HCT116 (cell line): ENCODE measurements at regions not wholly inside any gene's neighbourhood (a gene's known extent, or its start where the extent isn't known, plus 50 kb on each side); places are given as distances from the start of the nearest gene placed in this dataset.

Source experiments
- ATAC-seq: fragments of 200-7000 bp; cut with Tn5 transposase; 2 replicates; pipeline ENCODE4 v1.9.1; 2020; ENCODE audit warnings: mild to moderate bottlenecking, moderate library complexity
- BruUV-seq: library from RNA; stranded (reverse); fragments of 400-500 nt; replicated peaks from 2 replicates; lab custom pipeline; 2021; lab: Mats Ljungman, UMichigan
- CTCF ChIA-PET: fragments of 300-600 bp; sonication (Branson Sonifier 250); formaldehyde crosslinking; loops from one replicate; lab custom pipeline; 2021; ENCODE audit warnings: antibody characterized with exemption; lab: Charles Lee
- POLR2A ChIA-PET: fragments of 300-600, 350-600 bp; sonication (Branson Sonifier 250); formaldehyde crosslinking; loops from one replicate; lab custom pipeline; 2021; ENCODE audit warnings: antibody characterized with exemption; lab: Charles Lee
- RAD21 ChIA-PET, 2 experiments: fragments of 300-600 bp; sonication (Branson Sonifier 250); formaldehyde crosslinking; loops; one replicate each; lab custom pipeline; 2023; ENCODE audit warnings: low total read pairs in 2 of 2; ENCODE audit not compliant: uncharacterized antibody in 2 of 2, unreplicated experiment in 2 of 2, low non-redundant PET in 1 of 2; lab: Charles Lee
- DNase-seq: peaks from one replicate; pipeline ENCODE4 v3.0.0-alpha.2; 2010; ENCODE audit warnings: low read depth, low spot score
- H2AFZ ChIP-seq: fragments of 200-600 bp; shearing (Covaris generic), sonication (generic); 2 replicates; pipeline ENCODE4 v1.6.1; 2017; ENCODE audit warnings: low read depth, mixed run types, mixed read lengths, antibody characterized with exemption, low read length; ENCODE audit not compliant: poor library complexity, severe bottlenecking
- H3K27ac ChIP-seq: 2 replicates; pipeline ENCODE4 v1.5.1; 2012; ENCODE audit warnings: low read depth, low read length
- H3K27me3 ChIP-seq: fragments of 200-600 bp; sonication (generic); 2 replicates; pipeline ENCODE4 v1.6.1; 2016; ENCODE audit warnings: mixed run types, low read length, mixed read lengths; ENCODE audit not compliant: insufficient read depth
- H3K36me3 ChIP-seq, 2 experiments: fragments of 200-500 bp in 1 of 2; fragments of 200-600 bp in 1 of 2; sonication (Bioruptor generic) in 1 of 2; sonication (generic) in 1 of 2; 2 replicates each; pipeline versions ENCODE4 v1.5.1 to v1.6.1; 2014 to 2016; ENCODE audit warnings: low read length in 2 of 2, inconsistent platforms in 1 of 2, mixed read lengths in 1 of 2, mixed run types in 1 of 2; ENCODE audit not compliant: insufficient read depth in 2 of 2, control insufficient read depth in 1 of 2
- H3K4me1 ChIP-seq, 2 experiments: fragments of 200-600 bp in 1 of 2; sonication (generic) in 1 of 2; 2 replicates each; pipeline versions ENCODE4 v1.5.1 to v1.6.1; 2012 to 2017; ENCODE audit warnings: low read length in 2 of 2, inconsistent platforms in 1 of 2, mild to moderate bottlenecking in 1 of 2, mixed read lengths in 1 of 2, mixed run types in 1 of 2, moderate library complexity in 1 of 2; ENCODE audit not compliant: insufficient read depth in 2 of 2, control insufficient read depth in 1 of 2
- H3K4me2 ChIP-seq: fragments of 200-600 bp; sonication (generic); 2 replicates; pipeline ENCODE4 v1.6.1; 2017; ENCODE audit warnings: mixed run types, low read length, mixed read lengths
- H3K4me3 ChIP-seq, 2 experiments: fragments of 200-600 bp in 1 of 2; sonication (generic) in 1 of 2; replicated peaks in 1 of 2; 2 replicates each; pipeline ENCODE4 v1.5.1; 2011 to 2016; ENCODE audit warnings: low read length in 2 of 2, control low read depth in 1 of 2, low read depth in 1 of 2, mild to moderate bottlenecking in 1 of 2, mixed read lengths in 1 of 2, mixed run types in 1 of 2
- H3K79me2 ChIP-seq: fragments of 200-600 bp; sonication (generic); 2 replicates; pipeline ENCODE4 v1.6.1; 2017; ENCODE audit warnings: mild to moderate bottlenecking, mixed run types, low read length, moderate library complexity, mixed read lengths; ENCODE audit not compliant: insufficient read depth
- H3K9ac ChIP-seq: fragments of 200-600 bp; sonication (generic); 2 replicates; pipeline ENCODE4 v1.6.1; 2016; ENCODE audit warnings: low read length, mixed read lengths
- H3K9me2 ChIP-seq: fragments of 200-600 bp; sonication (generic), shearing (Covaris generic); 2 replicates; pipeline ENCODE4 v1.6.1; 2017; ENCODE audit warnings: mixed run types, mild to moderate bottlenecking, moderate library complexity; ENCODE audit not compliant: insufficient read depth
- H3K9me3 ChIP-seq, 2 experiments: fragments of 200-500 bp in 1 of 2; fragments of 200-600 bp in 1 of 2; sonication (Bioruptor generic) in 1 of 2; sonication (generic) in 1 of 2; 2 replicates each; pipeline ENCODE4 v1.6.1; 2014 to 2017; ENCODE audit warnings: low read length in 2 of 2, mixed read lengths in 2 of 2, inconsistent platforms in 1 of 2, low read depth in 1 of 2, mild to moderate bottlenecking in 1 of 2, mixed run types in 1 of 2, moderate library complexity in 1 of 2; ENCODE audit not compliant: control insufficient read depth in 1 of 2, insufficient read depth in 1 of 2
- H4K20me1 ChIP-seq: fragments of 200-600 bp; sonication (generic), shearing (Covaris generic); 2 replicates; pipeline ENCODE4 v1.6.1; 2017; ENCODE audit warnings: mixed run types, mild to moderate bottlenecking, moderate library complexity; ENCODE audit not compliant: insufficient read depth
- ATF3 ChIP-seq: IDR thresholded peaks from 2 replicates; pipeline ENCODE4 v1.6.1; 2012
- CBX3 ChIP-seq: IDR thresholded peaks from 2 replicates; pipeline ENCODE4 v1.6.1; 2012; ENCODE audit warnings: low read depth
- CEBPB ChIP-seq: IDR thresholded peaks from 2 replicates; pipeline ENCODE4 v1.6.1; 2012; ENCODE audit warnings: low read depth
- EGR1 ChIP-seq: IDR thresholded peaks from 2 replicates; pipeline ENCODE4 v1.6.1; 2012; ENCODE audit warnings: low read depth
- ELF1 ChIP-seq: IDR thresholded peaks from 2 replicates; pipeline ENCODE4 v1.6.1; 2012; ENCODE audit warnings: low read depth, borderline replicate concordance
- EZH2 ChIP-seq: fragments of 200-600 bp; sonication (generic); IDR thresholded peaks from 2 replicates; pipeline ENCODE4 v1.6.1; 2017; ENCODE audit warnings: antibody characterized with exemption, mixed run types
- EZH2phosphoT487 ChIP-seq: fragments of 200-600 bp; IDR thresholded peaks from 2 replicates; pipeline ENCODE4 v1.6.1; 2018; ENCODE audit warnings: antibody characterized with exemption, borderline replicate concordance
- FOSL1 ChIP-seq: IDR thresholded peaks from 2 replicates; pipeline ENCODE4 v1.6.1; 2012; ENCODE audit warnings: low read depth
- POLR2A ChIP-seq: IDR thresholded peaks from 2 replicates; pipeline ENCODE4 v1.7.0; 2011; ENCODE audit warnings: borderline replicate concordance; ENCODE audit not compliant: insufficient read depth, insufficient read length; ENCODE audit errors: extremely low read depth
- POLR2AphosphoS5 ChIP-seq: IDR thresholded peaks from 2 replicates; pipeline ENCODE4 v1.6.1; 2011; ENCODE audit warnings: mild to moderate bottlenecking, low read depth, low read length, moderate library complexity
- SIN3A ChIP-seq: IDR thresholded peaks from 2 replicates; pipeline ENCODE4 v1.6.1; 2012; ENCODE audit warnings: low read depth
- SP1 ChIP-seq: IDR thresholded peaks from 2 replicates; pipeline ENCODE4 v1.6.1; 2012; ENCODE audit warnings: low read depth
- SRF ChIP-seq: IDR thresholded peaks from 2 replicates; pipeline ENCODE4 v1.6.1; 2012; ENCODE audit warnings: low read depth
- YY1 ChIP-seq: IDR thresholded peaks from 2 replicates; pipeline ENCODE4 v1.6.1; 2011; ENCODE audit warnings: low read length, low read depth, moderate library complexity, mild to moderate bottlenecking; ENCODE audit not compliant: insufficient replicate concordance; ENCODE audit errors: extremely low read depth
- ZFX ChIP-seq: fragments of 450-650 bp; IDR thresholded peaks from 2 replicates; pipeline ENCODE4 v1.6.1; 2017
- intact Hi-C: fragments of 100-400 bp; cut with micrococcal nuclease; formaldehyde crosslinking; loops from 2 replicates; pipeline ENCODE4 v1.10.0; 2022
- TF ChIP-seq, protein P1 (sequence below): IDR thresholded peaks from 2 replicates; pipeline ENCODE4 v1.6.1; 2012
- TF ChIP-seq, protein P2 (sequence below), 3 experiments: fragments of 200-600 bp in 1 of 3; sonication (generic) in 1 of 3; IDR thresholded peaks in 2 of 3; conservative IDR thresholded peaks in 1 of 3; 2 replicates each; pipeline ENCODE4 v1.5.1; 2012 to 2017; ENCODE audit warnings: low read depth in 2 of 3, low read length in 2 of 3, antibody characterized with exemption in 1 of 3, borderline replicate concordance in 1 of 3, control low read depth in 1 of 3, mild to moderate bottlenecking in 1 of 3, mixed read lengths in 1 of 3, mixed run types in 1 of 3, moderate library complexity in 1 of 3; ENCODE audit not compliant: insufficient read depth in 1 of 3
- TF ChIP-seq, protein P3 (sequence below): IDR thresholded peaks from 2 replicates; pipeline ENCODE4 v1.6.1; 2012; ENCODE audit warnings: low read depth

DNA sequence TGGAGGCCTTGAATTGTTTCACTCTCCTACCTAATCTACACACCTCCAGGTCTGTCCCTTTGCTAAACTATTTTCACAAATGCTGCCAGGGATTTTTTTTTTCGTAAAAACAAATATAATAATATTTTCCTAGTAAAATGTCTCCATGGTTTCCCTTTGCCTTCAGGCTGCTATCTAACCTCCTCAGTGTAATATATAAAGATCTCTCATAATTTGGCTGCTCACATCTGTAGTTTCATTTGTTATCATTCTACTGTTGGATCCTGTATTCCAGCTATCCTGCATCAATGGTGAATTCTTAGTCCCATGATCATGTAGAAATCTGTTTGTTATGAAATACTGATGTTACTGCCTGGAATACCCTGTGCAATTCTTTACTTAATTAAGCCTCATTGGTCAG is 211.9 kb upstream of the CHRM2 start:
- no peaks in the 10 kb centered on the region for H3K4me1 ChIP-seq
- TF ChIP-seq, protein P1, sequence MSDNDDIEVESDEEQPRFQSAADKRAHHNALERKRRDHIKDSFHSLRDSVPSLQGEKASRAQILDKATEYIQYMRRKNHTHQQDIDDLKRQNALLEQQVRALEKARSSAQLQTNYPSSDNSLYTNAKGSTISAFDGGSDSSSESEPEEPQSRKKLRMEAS, result no peak
- no peak for TF ChIP-seq ELF1
- TF ChIP-seq EZH2phosphoT487, result no peak
- no peak overlapping the region for H2AFZ ChIP-seq
- BruUV-seq, result no TSS peak
- H3K9ac ChIP-seq, result no peak overlapping the region
- H3K9me3 ChIP-seq, result peaks cover 2 to 5% of the 10 kb centered on the region in 2 experiments; a peak in 2 of 4 replicates
- no peaks in the 10 kb centered on the region for H3K27me3 ChIP-seq
- H3K79me2 ChIP-seq, result no peaks in the 10 kb centered on the region
- H3K9me2 ChIP-seq, result no peaks in the 10 kb centered on the region
- H3K4me2 ChIP-seq, result no peak overlapping the region
- ATAC-seq, result no peak
- ChIA-PET CTCF (no interaction called here), RAD21 (no interaction called here), POLR2A (no interaction called here)
- intact Hi-C loops, result no loop called here
- no peaks in the 10 kb centered on the region for H3K36me3 ChIP-seq
- no peak for DNase-seq
- H4K20me1 ChIP-seq, result no peaks in the 10 kb centered on the region
- no peak overlapping the region for H3K4me3 ChIP-seq
- no peak overlapping the region for H3K27ac ChIP-seq

GRCh38 chr7:136655414-136655813 is 213.0 kb upstream of the CHRM2 start:
- no peaks in the 10 kb centered on the region for H3K79me2 ChIP-seq
- H3K27ac ChIP-seq, result no peak overlapping the region
- POLR2A ChIA-PET, result no interaction called here
- no peaks in the 10 kb centered on the region for H3K36me3 ChIP-seq
- no TSS peak for BruUV-seq
- H2AFZ ChIP-seq, result no peak overlapping the region
- no peaks in the 10 kb centered on the region for H3K27me3 ChIP-seq
- no peak overlapping the region for H3K4me2 ChIP-seq
- ATAC-seq (no peak), DNase-seq (no peak)
- H4K20me1 ChIP-seq, result no peaks in the 10 kb centered on the region
- no peaks in the 10 kb centered on the region for H3K9me2 ChIP-seq
- H3K9ac ChIP-seq, result no peak overlapping the region
- H3K9me3 ChIP-seq, result peaks cover 3 to 5% of the 10 kb centered on the region in 2 experiments; a peak in 2 of 4 replicates
- H3K4me3 ChIP-seq, result no peak overlapping the region
- no peaks in the 10 kb centered on the region for H3K4me1 ChIP-seq
- CTCF ChIA-PET, result no interaction called here
- intact Hi-C loops, result no loop called here
- RAD21 ChIA-PET, result no interaction called here
- TF ChIP-seq SRF, result no peak
- no peak for TF ChIP-seq CEBPB
- TF ChIP-seq, protein P2, sequence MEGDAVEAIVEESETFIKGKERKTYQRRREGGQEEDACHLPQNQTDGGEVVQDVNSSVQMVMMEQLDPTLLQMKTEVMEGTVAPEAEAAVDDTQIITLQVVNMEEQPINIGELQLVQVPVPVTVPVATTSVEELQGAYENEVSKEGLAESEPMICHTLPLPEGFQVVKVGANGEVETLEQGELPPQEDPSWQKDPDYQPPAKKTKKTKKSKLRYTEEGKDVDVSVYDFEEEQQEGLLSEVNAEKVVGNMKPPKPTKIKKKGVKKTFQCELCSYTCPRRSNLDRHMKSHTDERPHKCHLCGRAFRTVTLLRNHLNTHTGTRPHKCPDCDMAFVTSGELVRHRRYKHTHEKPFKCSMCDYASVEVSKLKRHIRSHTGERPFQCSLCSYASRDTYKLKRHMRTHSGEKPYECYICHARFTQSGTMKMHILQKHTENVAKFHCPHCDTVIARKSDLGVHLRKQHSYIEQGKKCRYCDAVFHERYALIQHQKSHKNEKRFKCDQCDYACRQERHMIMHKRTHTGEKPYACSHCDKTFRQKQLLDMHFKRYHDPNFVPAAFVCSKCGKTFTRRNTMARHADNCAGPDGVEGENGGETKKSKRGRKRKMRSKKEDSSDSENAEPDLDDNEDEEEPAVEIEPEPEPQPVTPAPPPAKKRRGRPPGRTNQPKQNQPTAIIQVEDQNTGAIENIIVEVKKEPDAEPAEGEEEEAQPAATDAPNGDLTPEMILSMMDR (IDR thresholded peaks at IDR 0.05 in 2 of 3, conservative IDR thresholded peaks at IDR 0.05 in 1 of 3; ENCODE audit: borderline replicate concordance in 1 of 3, insufficient read depth in 1 of 3, low read depth in 2 of 3, low read length in 2 of 3), result no peak
- no peak for TF ChIP-seq POLR2A
- no peak for TF ChIP-seq ZFX
- no peak for TF ChIP-seq YY1
- no peak for TF ChIP-seq POLR2AphosphoS5
- TF ChIP-seq FOSL1, result no peak
- TF ChIP-seq, protein P3, sequence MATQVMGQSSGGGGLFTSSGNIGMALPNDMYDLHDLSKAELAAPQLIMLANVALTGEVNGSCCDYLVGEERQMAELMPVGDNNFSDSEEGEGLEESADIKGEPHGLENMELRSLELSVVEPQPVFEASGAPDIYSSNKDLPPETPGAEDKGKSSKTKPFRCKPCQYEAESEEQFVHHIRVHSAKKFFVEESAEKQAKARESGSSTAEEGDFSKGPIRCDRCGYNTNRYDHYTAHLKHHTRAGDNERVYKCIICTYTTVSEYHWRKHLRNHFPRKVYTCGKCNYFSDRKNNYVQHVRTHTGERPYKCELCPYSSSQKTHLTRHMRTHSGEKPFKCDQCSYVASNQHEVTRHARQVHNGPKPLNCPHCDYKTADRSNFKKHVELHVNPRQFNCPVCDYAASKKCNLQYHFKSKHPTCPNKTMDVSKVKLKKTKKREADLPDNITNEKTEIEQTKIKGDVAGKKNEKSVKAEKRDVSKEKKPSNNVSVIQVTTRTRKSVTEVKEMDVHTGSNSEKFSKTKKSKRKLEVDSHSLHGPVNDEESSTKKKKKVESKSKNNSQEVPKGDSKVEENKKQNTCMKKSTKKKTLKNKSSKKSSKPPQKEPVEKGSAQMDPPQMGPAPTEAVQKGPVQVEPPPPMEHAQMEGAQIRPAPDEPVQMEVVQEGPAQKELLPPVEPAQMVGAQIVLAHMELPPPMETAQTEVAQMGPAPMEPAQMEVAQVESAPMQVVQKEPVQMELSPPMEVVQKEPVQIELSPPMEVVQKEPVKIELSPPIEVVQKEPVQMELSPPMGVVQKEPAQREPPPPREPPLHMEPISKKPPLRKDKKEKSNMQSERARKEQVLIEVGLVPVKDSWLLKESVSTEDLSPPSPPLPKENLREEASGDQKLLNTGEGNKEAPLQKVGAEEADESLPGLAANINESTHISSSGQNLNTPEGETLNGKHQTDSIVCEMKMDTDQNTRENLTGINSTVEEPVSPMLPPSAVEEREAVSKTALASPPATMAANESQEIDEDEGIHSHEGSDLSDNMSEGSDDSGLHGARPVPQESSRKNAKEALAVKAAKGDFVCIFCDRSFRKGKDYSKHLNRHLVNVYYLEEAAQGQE, result no peak
- TF ChIP-seq SP1, result no peak
- no peak for TF ChIP-seq ATF3
- no peak for TF ChIP-seq SIN3A
- TF ChIP-seq CBX3, result no peak
- no peak for TF ChIP-seq EGR1
- no peak for TF ChIP-seq ELF1
- TF ChIP-seq EZH2, result no peak
